Thyroid gland (tissue), 4 donors: ENCODE measurements at regions not wholly inside any gene's neighbourhood (a gene's known extent, or its start where the extent isn't known, plus 50 kb on each side); places are given as distances from the start of the nearest gene placed in this dataset.

Source experiments
- DNase-seq, 2 donors: peaks; one replicate each; pipeline ENCODE4 v3.0.0-alpha.2; 2019
- H3K27ac ChIP-seq, 3 donors: fragments of 200-600 bp; sonication (generic); 1 replicate in 2 of 3; 2 replicates in 1 of 3; pipeline ENCODE4 v1.5.1; 2016 to 2019; ENCODE audit warnings: mild to moderate bottlenecking in 1 of 3, moderate library complexity in 1 of 3
- H3K27me3 ChIP-seq: fragments of 200-600 bp; sonication (generic); one replicate; pipeline ENCODE4 v1.5.1; 2019
- H3K36me3 ChIP-seq, 2 donors: fragments of 200-600 bp; sonication (generic); one replicate each; pipeline ENCODE4 v1.5.1; 2016 to 2019
- H3K4me1 ChIP-seq, 2 donors: fragments of 200-600 bp; sonication (generic); one replicate each; pipeline ENCODE4 v1.5.1; 2017 to 2019
- H3K4me3 ChIP-seq, 3 donors: fragments of 200-600 bp; sonication (generic); replicated peaks in 1 of 3; 1 replicate in 2 of 3; 2 replicates in 1 of 3; pipeline ENCODE4 v1.5.1; 2016; ENCODE audit warnings: mild to moderate bottlenecking in 1 of 3
- H3K9me3 ChIP-seq: fragments of 200-600 bp; sonication (generic); one replicate; pipeline ENCODE4 v1.5.1; 2017
- CTCF ChIP-seq, 6 experiments: fragments of 200-600 bp in 3 of 6; fragments of 450-650 bp in 3 of 6; sonication (generic) in 3 of 6; IDR thresholded peaks; one replicate each; pipeline ENCODE4 v1.5.1; 2016 to 2019; ENCODE audit warnings: antibody characterized with exemption in 6 of 6, mild to moderate bottlenecking in 2 of 6, inconsistent platforms in 1 of 6, moderate library complexity in 1 of 6
- POLR2A ChIP-seq, 2 donors: fragments of 450-650 bp; IDR thresholded peaks; one replicate each; pipeline ENCODE4 v1.6.1; 2017; ENCODE audit warnings: antibody characterized with exemption in 2 of 2, mild to moderate bottlenecking in 2 of 2, moderate library complexity in 1 of 2
- WGBS, 2 donors: methylation state at CpG; one replicate each; pipeline ENCODE4 v1.1.5; 2017; 5-methylcytosine and 5-hydroxymethylcytosine counted together
- intact Hi-C: fragments of 100-400 bp; cut with DNase I; formaldehyde crosslinking; loops from one replicate; pipeline ENCODE4 v1.15.1; 2023

GRCh38 chr5:54823006-54823405 is 162.4 kb downstream of the ESM1 start:
- intact Hi-C loops = no loop called here
- no peaks in the 10 kb centered on the region for H3K27me3 ChIP-seq
- no peaks in the 10 kb centered on the region for H3K4me1 ChIP-seq
- TF ChIP-seq CTCF (IDR thresholded peaks at IDR 0.05) (no peak), POLR2A (IDR thresholded peaks at IDR 0.05) (no peak)
- no peak for DNase-seq
- no peak overlapping the region for H3K4me3 ChIP-seq
- no peaks in the 10 kb centered on the region for H3K9me3 ChIP-seq
- H3K36me3 ChIP-seq = no peaks in the 10 kb centered on the region
- H3K27ac ChIP-seq = no peak overlapping the region

- H3K27me3 ChIP-seq = no peaks in the 10 kb centered on the region
- H3K36me3 ChIP-seq = no peaks in the 10 kb centered on the region
- TF ChIP-seq CTCF (IDR thresholded peaks at IDR 0.05) (no peak), POLR2A (IDR thresholded peaks at IDR 0.05) (no peak)
- no peak for DNase-seq
- no peak overlapping the region for H3K27ac ChIP-seq
- WGBS, 2 donors = 97% methylated on average over 2 of the region's 2 CpGs
- H3K9me3 ChIP-seq = no peaks in the 10 kb centered on the region
- intact Hi-C loops = no loop called here
- no peaks in the 10 kb centered on the region for H3K4me1 ChIP-seq
- H3K4me3 ChIP-seq = no peak overlapping the region
Observed at GRCh38 chr5:54822324-54822687, 163.1 kb downstream of the ESM1 start.

- DNase-seq = no peak
- H3K27ac ChIP-seq = no peak overlapping the region
- intact Hi-C loops = no loop called here
- no peaks in the 10 kb centered on the region for H3K4me1 ChIP-seq
- H3K36me3 ChIP-seq = no peaks in the 10 kb centered on the region
- no peaks in the 10 kb centered on the region for H3K27me3 ChIP-seq
- no peaks in the 10 kb centered on the region for H3K9me3 ChIP-seq
- WGBS, 2 donors = 69 to 72% methylated on average over 4 of the region's 4 CpGs
- TF ChIP-seq CTCF (IDR thresholded peaks at IDR 0.05) (no peak), POLR2A (IDR thresholded peaks at IDR 0.05) (no peak)
- H3K4me3 ChIP-seq = no peak overlapping the region
Observed at GRCh38 chr5:54821445-54822323, 163.7 kb downstream of the ESM1 start.

- Histone ChIP-seq H3K27ac (no peak overlapping the region), H3K9me3 (no peaks in the 10 kb centered on the region), H3K36me3 (no peaks in the 10 kb centered on the region), H3K27me3 (no peaks in the 10 kb centered on the region), H3K4me1 (no peaks in the 10 kb centered on the region), H3K4me3 (no peak overlapping the region)
- 62 to 67% methylated on average over 3 of the region's 3 CpGs for WGBS, 2 donors
- no peak for DNase-seq
- intact Hi-C loops = no loop called here
- TF ChIP-seq CTCF (IDR thresholded peaks at IDR 0.05) (no peak), POLR2A (IDR thresholded peaks at IDR 0.05) (no peak)
Observed at GRCh38 chr5:54820346-54821134, 164.9 kb downstream of the ESM1 start.

GRCh38 chr5:54807421-54807820 is 178.0 kb downstream of the ESM1 start:
- no peak for TF ChIP-seq POLR2A (IDR thresholded peaks at IDR 0.05)
- no peak for TF ChIP-seq CTCF (IDR thresholded peaks at IDR 0.05)
- Histone ChIP-seq H3K9me3 (no peaks in the 10 kb centered on the region), H3K4me3 (no peak overlapping the region), H3K27me3 (no peaks in the 10 kb centered on the region), H3K4me1 (no peaks in the 10 kb centered on the region), H3K27ac (no peak overlapping the region), H3K36me3 (no peaks in the 10 kb centered on the region)
- 21 to 38% methylated on average over 1 of the region's 1 CpG for WGBS, 2 donors
- no peak for DNase-seq
- intact Hi-C loops = no loop called here
